HG03439 (cell line): ENCODE measurements at regions not wholly inside any gene's neighbourhood (a gene's known extent, or its start where the extent isn't known, plus 50 kb on each side); places are given as distances from the start of the nearest gene placed in this dataset.
"Not testable (repeated sequence)": the region's sequence is repeated elsewhere in the genome, so short reads cannot be mapped to it uniquely, and the experiment has no call there.

ENCODE experiments used
- ATAC-seq: cut with Tn5 transposase; IDR thresholded peaks from one replicate; pipeline ENCODE4 v1.9.1; 2021; ENCODE audit warnings: mild to moderate bottlenecking, moderate library complexity; ENCODE audit not compliant: unreplicated experiment

- peak; percentile 73 for ATAC-seq
Measured at GRCh38 chr13:26482451-26483197, 74.9 kb upstream of the WASF3 start.

- ATAC-seq: no peak
Measured at GRCh38 chr13:26483546-26483945, 73.9 kb upstream of the WASF3 start.

- no peak for ATAC-seq
Measured at GRCh38 chr13:26484196-26484595, 73.3 kb upstream of the WASF3 start.

GRCh38 chr13:26485288-26485687 lies 72.2 kb upstream of the WASF3 start:
- ATAC-seq: no peak

GRCh38 chr13:26485786-26486185 lies 71.7 kb upstream of the WASF3 start:
- no peak for ATAC-seq

GRCh38 chr13:26486550-26486949 lies 70.9 kb upstream of the WASF3 start:
- ATAC-seq: no peak

GRCh38 chr13:26487781-26488180 lies 69.7 kb upstream of the WASF3 start:
- ATAC-seq: no peak

GRCh38 chr13:26488236-26489003 lies 69.1 kb upstream of the WASF3 start:
- ATAC-seq: no peak

GRCh38 chr13:26492301-26492700 lies 65.2 kb upstream of the WASF3 start:
- ATAC-seq: not testable (repeated sequence)

GRCh38 chr13:26494571-26495195 lies 62.8 kb upstream of the WASF3 start:
- no peak for ATAC-seq

GRCh38 chr13:26495750-26496149 lies 61.7 kb upstream of the WASF3 start:
- ATAC-seq: no peak

- no peak for ATAC-seq
Measured at GRCh38 chr13:26497968-26498511, 59.4 kb upstream of the WASF3 start.

GRCh38 chr13:26498656-26499601 lies 58.6 kb upstream of the WASF3 start:
- no peak for ATAC-seq

- ATAC-seq: no peak
Measured at GRCh38 chr13:26500618-26501320, 56.7 kb upstream of the WASF3 start.

- no peak for ATAC-seq
Measured at GRCh38 chr13:26501641-26502040, 55.8 kb upstream of the WASF3 start.

GRCh38 chr13:26502826-26503225 lies 54.7 kb upstream of the WASF3 start:
- no peak for ATAC-seq

- ATAC-seq: no peak
Measured at GRCh38 chr13:26503826-26504594, 53.5 kb upstream of the WASF3 start.
